Skin of body (tissue), 1 donor: ENCODE measurements at regions not wholly inside any gene's neighbourhood (a gene's known extent, or its start where the extent isn't known, plus 50 kb on each side); places are given as distances from the start of the nearest gene placed in this dataset.
A peak's percentile ranks its signal among the peaks of the same experiment; 100 is the strongest.

Experiments used
- DNase-seq: peaks from one replicate; lab custom pipeline; 2025; lab: John Stamatoyannopoulos, UW

GRCh38 chr18:2100694-2101213 lies 470.6 kb downstream of the METTL4 start:
- DNase-seq, result no peak

GRCh38 chr18:2102022-2102421 lies 469.3 kb downstream of the METTL4 start:
- no peak for DNase-seq

- no peak for DNase-seq
Measured at GRCh38 chr18:2103299-2103698, 468.0 kb downstream of the METTL4 start.

- DNase-seq, result no peak
Measured at GRCh38 chr18:2104620-2105462, 466.5 kb downstream of the METTL4 start.

GRCh38 chr18:2108591-2108990 lies 462.7 kb downstream of the METTL4 start:
- DNase-seq, result no peak

GRCh38 chr18:2111456-2111855 lies 459.8 kb downstream of the METTL4 start:
- DNase-seq, result no peak

GRCh38 chr18:2112435-2113045 lies 458.8 kb downstream of the METTL4 start:
- no peak for DNase-seq

GRCh38 chr18:2114289-2114688 lies 457.0 kb downstream of the METTL4 start:
- no peak for DNase-seq

GRCh38 chr18:2114765-2115164 lies 456.5 kb downstream of the METTL4 start:
- no peak for DNase-seq

GRCh38 chr18:2121224-2121623 lies 450.1 kb downstream of the METTL4 start:
- no peak for DNase-seq

- DNase-seq, result no peak
Measured at GRCh38 chr18:2123077-2123476, 448.2 kb downstream of the METTL4 start.

GRCh38 chr18:2134364-2134763 lies 436.9 kb downstream of the METTL4 start:
- DNase-seq, result no peak

GRCh38 chr18:2135309-2135708 lies 436.0 kb downstream of the METTL4 start:
- DNase-seq, result no peak

GRCh38 chr18:2138552-2138951 lies 432.8 kb downstream of the METTL4 start:
- DNase-seq, result peak; percentile 18

GRCh38 chr18:2139691-2140090 lies 431.6 kb downstream of the METTL4 start:
- no peak for DNase-seq

- peak; percentile 84 for DNase-seq
Measured at GRCh38 chr18:2143636-2144035, 427.7 kb downstream of the METTL4 start.

- no peak for DNase-seq
Measured at GRCh38 chr18:2144811-2145210, 426.5 kb downstream of the METTL4 start.

GRCh38 chr18:2146092-2146491 lies 425.2 kb downstream of the METTL4 start:
- no peak for DNase-seq

GRCh38 chr18:2146754-2147153 lies 424.6 kb downstream of the METTL4 start:
- no peak for DNase-seq

- peak; percentile 97 for DNase-seq
Measured at GRCh38 chr18:2147476-2148230, 423.7 kb downstream of the METTL4 start.

GRCh38 chr18:2148823-2149222 lies 422.5 kb downstream of the METTL4 start:
- DNase-seq, result no peak

GRCh38 chr18:2150566-2150965 lies 420.7 kb downstream of the METTL4 start:
- DNase-seq, result no peak
